ENCODE measurements at regions not wholly inside any gene's neighbourhood (a gene's known extent, or its start where the extent isn't known, plus 50 kb on each side); places are given as distances from the start of the nearest gene placed in this dataset.
"Not testable (repeated sequence)": the region's sequence is repeated elsewhere in the genome, so short reads cannot be mapped to it uniquely, and the experiment has no call there.

- DNase-seq (ENCODE audit: low read depth); H3K4me3 ChIP-seq (ENCODE audit: low read depth, low read length): not testable (repeated sequence)
- peak; percentile 43 for TF ChIP-seq CTCF (IDR thresholded peaks at IDR 0.05; ENCODE audit: control insufficient read depth, extremely low read depth, insufficient read depth)
These were observed 567.3 kb downstream of the ANKRD30B start for GRCh38 chr18:15315301-15315700.

- not testable (repeated sequence) for H3K4me3 ChIP-seq (ENCODE audit: low read depth, low read length); DNase-seq (ENCODE audit: low read depth)
These were observed 570.7 kb downstream of the ANKRD30B start for GRCh38 chr18:15318655-15319054.

- DNase-seq (ENCODE audit: low read depth); H3K4me3 ChIP-seq (ENCODE audit: low read depth, low read length): not testable (repeated sequence)
These were observed 581.7 kb downstream of the ANKRD30B start for GRCh38 chr18:15329713-15330112.

- H3K4me3 ChIP-seq (ENCODE audit: low read depth, low read length): not testable (repeated sequence)
These were observed 582.2 kb downstream of the ANKRD30B start for GRCh38 chr18:15330149-15330548.

GRCh38 chr18:15330600-15330999 is 582.6 kb downstream of the ANKRD30B start:
- not testable (repeated sequence) for DNase-seq (ENCODE audit: low read depth); H3K4me3 ChIP-seq (ENCODE audit: low read depth, low read length)

More at GRCh38 chr18:15330149-15330548, 582.2 kb downstream of the ANKRD30B start:
- not testable (repeated sequence) for DNase-seq (ENCODE audit: low read depth)

GRCh38 chr18:15375671-15376070 is 627.7 kb downstream of the ANKRD30B start:
- not testable (repeated sequence) for H3K4me3 ChIP-seq (ENCODE audit: low read depth, low read length)

GRCh38 chr18:15407874-15408273 is 659.9 kb downstream of the ANKRD30B start:
- not testable (repeated sequence) for H3K4me3 ChIP-seq (ENCODE audit: low read depth, low read length)

More at GRCh38 chr18:15375671-15376070, 627.7 kb downstream of the ANKRD30B start:
- DNase-seq (ENCODE audit: low read depth): not testable (repeated sequence)

More at GRCh38 chr18:15407874-15408273, 659.9 kb downstream of the ANKRD30B start:
- DNase-seq (ENCODE audit: low read depth): not testable (repeated sequence)

All from LNCaP clone FGC (cell line).